Breast epithelium (tissue), 4 donors: ENCODE measurements at regions not wholly inside any gene's neighbourhood (a gene's known extent, or its start where the extent isn't known, plus 50 kb on each side); places are given as distances from the start of the nearest gene placed in this dataset.

Source experiments
- DNase-seq, 2 donors: peaks; one replicate each; pipeline ENCODE4 v3.0.0-alpha.2; 2019; ENCODE audit warnings: low spot score in 2 of 2
- H3K27ac ChIP-seq, 2 donors: fragments of 200-600 bp; sonication (generic) in 1 of 2; one replicate each; pipeline ENCODE4 v1.5.1; 2016 to 2019; ENCODE audit warnings: mild to moderate bottlenecking in 1 of 2
- H3K27me3 ChIP-seq, 2 donors: fragments of 200-600 bp; sonication (generic) in 1 of 2; one replicate each; pipeline versions ENCODE4 v1.5.1 to v1.6.0; 2017 to 2019; ENCODE audit warnings: control low read depth in 1 of 2, mild to moderate bottlenecking in 1 of 2
- H3K36me3 ChIP-seq: fragments of 200-600 bp; one replicate; pipeline ENCODE4 v1.5.1; 2019
- H3K4me1 ChIP-seq, 2 donors: fragments of 200-600 bp; sonication (generic); one replicate each; pipeline ENCODE4 v1.5.1; 2016 to 2019; ENCODE audit warnings: control low read depth in 1 of 2
- H3K4me3 ChIP-seq, 3 donors: fragments of 200-600 bp; sonication (generic); 1 replicate in 2 of 3; 2 replicates in 1 of 3; pipeline ENCODE4 v1.5.1; 2016 to 2019; ENCODE audit warnings: mild to moderate bottlenecking in 3 of 3, moderate library complexity in 2 of 3
- H3K9me3 ChIP-seq, 2 donors: fragments of 200-600 bp; sonication (generic) in 1 of 2; one replicate each; pipeline ENCODE4 v1.5.1; 2016 to 2019; ENCODE audit warnings: control low read depth in 1 of 2
- POLR2A ChIP-seq: fragments of 450-650 bp; IDR thresholded peaks from one replicate; pipeline ENCODE4 v1.6.1; 2016; ENCODE audit warnings: antibody characterized with exemption, mild to moderate bottlenecking, moderate library complexity
- POLR2AphosphoS5 ChIP-seq, 3 donors: sonication (generic); formaldehyde crosslinking; IDR thresholded peaks; one replicate each; pipeline ENCODE4 v1.6.1; 2017; ENCODE audit warnings: antibody characterized with exemption in 3 of 3
- intact Hi-C: fragments of 100-400 bp; cut with DNase I; formaldehyde crosslinking; loops from one replicate; pipeline ENCODE4 v1.15.1; 2023; ENCODE audit warnings: low total_unique reads
- TF ChIP-seq, protein P1 (sequence below), 3 donors: fragments of 450-650 bp; IDR thresholded peaks; one replicate each; pipeline ENCODE4 v1.5.1; 2016 to 2017; ENCODE audit warnings: antibody characterized with exemption in 3 of 3, mild to moderate bottlenecking in 3 of 3, moderate library complexity in 3 of 3

DNA sequence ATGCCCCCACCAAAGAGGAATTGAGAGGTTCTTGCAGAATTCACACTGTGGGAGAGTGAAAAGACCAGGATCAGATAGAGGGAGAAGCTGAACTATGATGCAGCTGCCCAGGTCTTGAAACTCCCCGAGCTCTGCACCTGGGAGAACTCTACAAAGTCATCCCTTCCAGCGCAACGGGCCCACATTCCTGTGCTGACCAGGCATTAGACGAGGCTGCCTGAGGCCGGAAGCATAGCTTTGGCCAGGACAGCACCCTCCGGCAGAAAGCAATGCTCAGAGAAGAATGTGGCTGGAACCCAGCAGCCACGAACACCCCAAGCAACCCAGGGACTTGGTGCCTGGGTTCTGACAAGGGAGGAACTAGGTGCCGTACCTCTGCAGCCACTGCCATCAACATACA is 281.5 kb upstream of the CDH4 start:
- Histone ChIP-seq H3K4me3 (no peak overlapping the region), H3K27me3 (peaks cover 0 to 11% of the 10 kb centered on the region in 2 donors), H3K4me1 (no peaks in the 10 kb centered on the region), H3K9me3 (no peaks in the 10 kb centered on the region), H3K36me3 (no peaks in the 10 kb centered on the region), H3K27ac (no peak overlapping the region)
- DNase-seq: no peak
- TF ChIP-seq, protein P1, sequence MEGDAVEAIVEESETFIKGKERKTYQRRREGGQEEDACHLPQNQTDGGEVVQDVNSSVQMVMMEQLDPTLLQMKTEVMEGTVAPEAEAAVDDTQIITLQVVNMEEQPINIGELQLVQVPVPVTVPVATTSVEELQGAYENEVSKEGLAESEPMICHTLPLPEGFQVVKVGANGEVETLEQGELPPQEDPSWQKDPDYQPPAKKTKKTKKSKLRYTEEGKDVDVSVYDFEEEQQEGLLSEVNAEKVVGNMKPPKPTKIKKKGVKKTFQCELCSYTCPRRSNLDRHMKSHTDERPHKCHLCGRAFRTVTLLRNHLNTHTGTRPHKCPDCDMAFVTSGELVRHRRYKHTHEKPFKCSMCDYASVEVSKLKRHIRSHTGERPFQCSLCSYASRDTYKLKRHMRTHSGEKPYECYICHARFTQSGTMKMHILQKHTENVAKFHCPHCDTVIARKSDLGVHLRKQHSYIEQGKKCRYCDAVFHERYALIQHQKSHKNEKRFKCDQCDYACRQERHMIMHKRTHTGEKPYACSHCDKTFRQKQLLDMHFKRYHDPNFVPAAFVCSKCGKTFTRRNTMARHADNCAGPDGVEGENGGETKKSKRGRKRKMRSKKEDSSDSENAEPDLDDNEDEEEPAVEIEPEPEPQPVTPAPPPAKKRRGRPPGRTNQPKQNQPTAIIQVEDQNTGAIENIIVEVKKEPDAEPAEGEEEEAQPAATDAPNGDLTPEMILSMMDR (IDR thresholded peaks at IDR 0.05): no peak
- TF ChIP-seq POLR2A (no peak), POLR2AphosphoS5 (IDR thresholded peaks at IDR 0.05) (no peak)
- intact Hi-C loops: no loop called here

DNA sequence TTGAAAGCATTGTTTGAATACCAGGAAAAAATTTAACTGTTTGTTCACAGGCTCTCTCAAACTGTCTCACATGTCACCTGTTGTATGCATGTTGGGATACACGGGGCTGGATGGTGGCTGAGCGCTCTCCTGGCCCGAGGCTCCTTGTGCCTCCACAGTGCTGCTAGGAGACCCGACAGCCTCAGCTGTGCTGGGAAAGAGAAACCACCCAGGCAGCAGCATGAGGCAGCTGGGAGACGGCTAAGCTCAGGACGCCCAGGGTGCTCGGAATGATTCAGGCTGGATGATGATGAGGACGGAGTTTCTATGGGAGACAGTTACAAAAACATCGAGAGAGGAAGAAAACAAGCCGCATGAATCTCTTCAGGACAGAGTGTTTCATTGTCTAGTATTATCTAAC is 278.0 kb upstream of the CDH4 start:
- no peaks in the 10 kb centered on the region for H3K4me1 ChIP-seq
- H3K27me3 ChIP-seq: peaks cover 0 to 2% of the 10 kb centered on the region in 2 donors
- H3K36me3 ChIP-seq: no peaks in the 10 kb centered on the region
- H3K4me3 ChIP-seq: no peak overlapping the region
- peaks cover 0 to 3% of the 10 kb centered on the region in 2 donors for H3K9me3 ChIP-seq
- no peak overlapping the region for H3K27ac ChIP-seq
- intact Hi-C loops: no loop called here
- no peak for TF ChIP-seq POLR2A
- no peak for TF ChIP-seq POLR2AphosphoS5 (IDR thresholded peaks at IDR 0.05)
- TF ChIP-seq, protein P1 (IDR thresholded peaks at IDR 0.05): no peak
- DNase-seq: no peak

DNA sequence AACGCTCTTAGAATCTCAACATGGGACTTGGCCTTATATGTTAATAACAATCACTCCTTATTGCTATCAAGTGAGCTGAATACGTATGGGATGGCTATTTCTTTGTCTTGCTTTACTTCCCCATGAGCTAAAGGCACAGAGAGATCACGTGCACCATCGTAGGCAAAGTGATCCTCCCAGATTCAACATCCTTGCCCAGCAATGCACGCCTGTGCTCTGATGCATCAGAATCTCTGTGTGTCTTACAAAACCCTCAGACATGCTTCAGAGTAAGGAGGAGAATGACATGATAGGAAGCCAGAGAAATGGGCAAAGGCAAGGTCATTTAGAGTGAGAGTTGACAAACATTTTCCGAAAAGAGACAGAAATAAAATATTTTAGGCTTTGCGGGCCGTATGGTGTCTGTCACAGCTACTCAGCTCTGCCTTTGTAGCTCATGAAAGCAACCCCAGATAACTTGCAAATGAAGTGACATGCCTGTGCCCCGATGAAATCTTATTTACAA is 277.6 kb upstream of the CDH4 start:
- Histone ChIP-seq H3K27ac (no peak overlapping the region), H3K4me1 (no peaks in the 10 kb centered on the region), H3K9me3 (peaks cover 3 to 5% of the 10 kb centered on the region in 2 donors), H3K4me3 (no peak overlapping the region), H3K27me3 (no peaks in the 10 kb centered on the region), H3K36me3 (no peaks in the 10 kb centered on the region)
- DNase-seq: no peak
- TF ChIP-seq POLR2A: no peak
- TF ChIP-seq, protein P1 (IDR thresholded peaks at IDR 0.05): no peak
- no peak for TF ChIP-seq POLR2AphosphoS5 (IDR thresholded peaks at IDR 0.05)
- intact Hi-C loops: no loop called here

DNA sequence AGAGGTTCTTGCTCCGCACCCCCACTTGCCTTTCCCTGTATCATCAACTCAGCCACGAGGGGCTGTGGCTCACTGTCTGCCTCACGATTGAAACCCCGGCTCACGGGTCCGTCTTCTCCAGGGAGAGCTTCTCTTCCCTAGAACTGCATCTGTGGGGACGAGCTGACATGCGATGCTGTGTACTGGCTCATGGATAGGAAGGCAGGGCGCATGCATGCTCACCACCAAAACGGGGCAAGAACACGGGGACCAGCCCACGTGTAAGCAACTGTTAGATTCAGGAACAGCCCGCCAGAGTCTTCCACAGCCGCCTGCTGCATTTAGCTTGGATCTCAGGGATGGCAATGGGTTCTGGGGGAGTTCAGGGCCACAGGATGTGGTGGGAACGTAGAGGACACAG is 275.9 kb upstream of the CDH4 start:
- H3K27me3 ChIP-seq: no peaks in the 10 kb centered on the region

DNA sequence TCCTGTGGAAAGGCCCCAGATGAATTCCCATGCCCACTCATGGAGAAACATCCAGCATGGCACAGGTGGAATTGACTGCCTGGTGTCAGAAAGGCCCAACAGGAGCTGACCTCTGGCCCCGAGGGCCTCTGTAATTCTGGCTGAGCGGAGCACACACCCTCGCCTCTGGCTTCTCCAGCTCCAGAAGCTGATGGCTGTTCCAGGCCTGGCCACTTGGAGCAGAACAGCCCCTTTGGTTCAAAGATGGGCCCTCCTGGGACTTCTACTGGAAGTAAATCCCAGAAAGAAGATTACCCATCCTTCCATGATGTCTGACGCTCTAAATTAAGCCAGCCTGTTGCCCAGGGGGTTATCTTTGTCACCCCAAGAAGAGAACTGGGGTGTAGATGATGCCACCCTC is 275.1 kb upstream of the CDH4 start:
- H3K4me1 ChIP-seq: no peaks in the 10 kb centered on the region
- H3K9me3 ChIP-seq: peaks cover 5 to 17% of the 10 kb centered on the region in 2 donors
- no peak overlapping the region for H3K27ac ChIP-seq
- TF ChIP-seq POLR2A (no peak), POLR2AphosphoS5 (IDR thresholded peaks at IDR 0.05) (no peak)
- TF ChIP-seq, protein P1 (IDR thresholded peaks at IDR 0.05): no peak
- H3K4me3 ChIP-seq: no peak overlapping the region
- no peak for DNase-seq
- no peaks in the 10 kb centered on the region for H3K27me3 ChIP-seq
- intact Hi-C loops: no loop called here
- no peaks in the 10 kb centered on the region for H3K36me3 ChIP-seq

More for the DNA sequence above, 275.9 kb upstream of the CDH4 start:
- no peak for DNase-seq
- no peak overlapping the region for H3K27ac ChIP-seq
- TF ChIP-seq POLR2A (no peak), POLR2AphosphoS5 (IDR thresholded peaks at IDR 0.05) (no peak)
- TF ChIP-seq, protein P1 (IDR thresholded peaks at IDR 0.05): no peak
- H3K9me3 ChIP-seq: peaks cover 5 to 17% of the 10 kb centered on the region in 2 donors
- intact Hi-C loops: no loop called here
- H3K4me1 ChIP-seq: no peaks in the 10 kb centered on the region
- no peak overlapping the region for H3K4me3 ChIP-seq
- H3K36me3 ChIP-seq: no peaks in the 10 kb centered on the region
